Right lobe of liver (tissue), 6 donors: ENCODE measurements at regions not wholly inside any gene's neighbourhood (a gene's known extent, or its start where the extent isn't known, plus 50 kb on each side); places are given as distances from the start of the nearest gene placed in this dataset.
A peak's percentile ranks its signal among the peaks of the same experiment; 100 is the strongest.

Experiments
- ATAC-seq, 4 donors: fragments of 200-7000 bp; cut with Tn5 transposase; one replicate each; pipeline ENCODE4 v1.9.1; 2020; ENCODE audit warnings: mild to moderate bottlenecking in 4 of 4, moderate library complexity in 4 of 4
- DNase-seq, 3 donors: peaks; one replicate each; pipeline ENCODE4 v3.0.0-alpha.2; 2020
- H3K27ac ChIP-seq, 3 donors: fragments of 200-600 bp; one replicate each; pipeline ENCODE4 v1.8.0; 2022
- H3K27me3 ChIP-seq, 2 donors: fragments of 200-600 bp; one replicate each; pipeline ENCODE4 v1.8.0; 2022
- H3K36me3 ChIP-seq, 4 donors: fragments of 200-600 bp; sonication (generic) in 1 of 4; one replicate each; pipeline versions ENCODE4 v1.5.1 to v1.8.0; 2017 to 2022; ENCODE audit warnings: control low read depth in 1 of 4
- H3K4me1 ChIP-seq, 4 donors: fragments of 200-600 bp; sonication (generic) in 1 of 4; one replicate each; pipeline versions ENCODE4 v1.5.1 to v1.8.0; 2017 to 2022; ENCODE audit warnings: control low read depth in 1 of 4
- H3K4me3 ChIP-seq, 3 donors: fragments of 200-600 bp; one replicate each; pipeline ENCODE4 v1.8.0; 2022
- H3K9me3 ChIP-seq, 4 donors: fragments of 200-600 bp; sonication (generic) in 1 of 4; one replicate each; pipeline versions ENCODE4 v1.5.1 to v1.8.0; 2017 to 2022; ENCODE audit warnings: control low read depth in 1 of 4
- CTCF ChIP-seq, 4 donors: fragments of 200-600 bp in 3 of 4; fragments of 450-650 bp in 1 of 4; IDR thresholded peaks; one replicate each; pipeline versions ENCODE4 v1.5.1 to v1.8.0; 2016 to 2022; ENCODE audit warnings: antibody characterized with exemption in 4 of 4, mild to moderate bottlenecking in 2 of 4
- POLR2A ChIP-seq: fragments of 450-650 bp; IDR thresholded peaks from one replicate; pipeline ENCODE4 v1.6.1; 2017; ENCODE audit warnings: antibody characterized with exemption, mild to moderate bottlenecking
- WGBS: methylation state at CpG from one replicate; pipeline ENCODE4 v1.1.6; 2018; ENCODE audit warnings: low coverage, low lambda C conversion rate; ENCODE audit not compliant: insufficient coverage; ENCODE audit errors: missing lambda C conversion rate; 5-methylcytosine and 5-hydroxymethylcytosine counted together
- intact Hi-C, 2 donors: fragments of 100-400 bp; cut with DNase I; formaldehyde crosslinking; loops; one replicate each; pipeline versions ENCODE4 v1.11.2 to v1.14.1; 2022
- donor health status: DM: no; HTN: yes; CAD: no.
- donor health status: DM: no; HTN: no; CAD: no.
- donor health status: DM: no; HTN: no; CAD: no.
- donor health status: DM: no; HTN: yes; CAD: no.
- donor health status: DM: no; HTN: yes; CAD: no.

- DNase-seq (peak in 1 of 3 donors; percentile 39), ATAC-seq (no peak)
- TF ChIP-seq POLR2A (no peak), CTCF (IDR thresholded peaks at IDR 0.05) (no peak)
- Histone ChIP-seq H3K36me3 (no peaks in the 10 kb centered on the region), H3K27ac (no peak overlapping the region), H3K27me3 (no peaks in the 10 kb centered on the region), H3K9me3 (no peaks in the 10 kb centered on the region), H3K4me3 (no peak overlapping the region), H3K4me1 (no peaks in the 10 kb centered on the region)
- WGBS, result 71% methylated on average over 10 of the region's 11 CpGs
- intact Hi-C loops, result no loop called here
Observed at GRCh38 chr6:169368200-169368599, 114.6 kb upstream of the THBS2 start.

- no peaks in the 10 kb centered on the region for H3K27me3 ChIP-seq
- intact Hi-C loops, result no loop called here
- no peaks in the 10 kb centered on the region for H3K9me3 ChIP-seq
- TF ChIP-seq POLR2A, result no peak
- no peak for TF ChIP-seq CTCF (IDR thresholded peaks at IDR 0.05)
- DNase-seq, result no peak
- 62% methylated on average over 3 of the region's 7 CpGs for WGBS
- H3K27ac ChIP-seq, result no peak overlapping the region
- H3K36me3 ChIP-seq, result no peaks in the 10 kb centered on the region
- H3K4me3 ChIP-seq, result no peak overlapping the region
- no peak for ATAC-seq
- no peaks in the 10 kb centered on the region for H3K4me1 ChIP-seq
Observed at GRCh38 chr6:169367507-169367906, 113.9 kb upstream of the THBS2 start.

GRCh38 chr6:169366258-169366901 is 112.7 kb upstream of the THBS2 start:
- H3K4me1 ChIP-seq, result no peaks in the 10 kb centered on the region
- no peaks in the 10 kb centered on the region for H3K27me3 ChIP-seq
- no peaks in the 10 kb centered on the region for H3K36me3 ChIP-seq
- WGBS, result 50% methylated on average over 2 of the region's 13 CpGs
- H3K27ac ChIP-seq, result no peak overlapping the region
- no peak for ATAC-seq
- no peaks in the 10 kb centered on the region for H3K9me3 ChIP-seq
- no peak for TF ChIP-seq POLR2A
- TF ChIP-seq CTCF (IDR thresholded peaks at IDR 0.05), result no peak
- no peak overlapping the region for H3K4me3 ChIP-seq
- no peak for DNase-seq
- intact Hi-C loops, result no loop called here

- Histone ChIP-seq H3K27me3 (no peaks in the 10 kb centered on the region), H3K4me3 (no peak overlapping the region), H3K9me3 (no peaks in the 10 kb centered on the region), H3K27ac (no peak overlapping the region), H3K4me1 (no peaks in the 10 kb centered on the region), H3K36me3 (no peaks in the 10 kb centered on the region)
- no peak for ATAC-seq
- intact Hi-C loops, result no loop called here
- DNase-seq, result no peak
- WGBS, result 79% methylated on average over 11 of the region's 13 CpGs
- TF ChIP-seq CTCF (IDR thresholded peaks at IDR 0.05) (no peak), POLR2A (no peak)
Observed at GRCh38 chr6:169365567-169366257, 112.1 kb upstream of the THBS2 start.
